ELF-1 (cell line): ENCODE measurements at regions not wholly inside any gene's neighbourhood (a gene's known extent, or its start where the extent isn't known, plus 50 kb on each side); places are given as distances from the start of the nearest gene placed in this dataset.

Experiments
- DNase-seq: peaks from one replicate; pipeline ENCODE4 v3.0.0-alpha.2; 2016; ENCODE audit warnings: low read depth, low spot score

GRCh38 chr3:187973977-187974870, 179.7 kb upstream of the LPP start:
- no peak for DNase-seq

GRCh38 chr3:187974871-187975271, 179.1 kb upstream of the LPP start:
- DNase-seq: no peak

GRCh38 chr3:187975561-187976364, 178.2 kb upstream of the LPP start:
- peak; percentile 86 for DNase-seq

GRCh38 chr3:187976365-187976900, 177.5 kb upstream of the LPP start:
- no peak for DNase-seq

- no peak for DNase-seq
Observed at GRCh38 chr3:187977659-187978058, 176.3 kb upstream of the LPP start.

GRCh38 chr3:187978433-187979011, 175.4 kb upstream of the LPP start:
- no peak for DNase-seq

GRCh38 chr3:187979564-187979963, 174.4 kb upstream of the LPP start:
- no peak for DNase-seq

GRCh38 chr3:187980861-187981260, 173.1 kb upstream of the LPP start:
- DNase-seq: no peak

- DNase-seq: no peak
Observed at GRCh38 chr3:187982142-187982541, 171.8 kb upstream of the LPP start.

- no peak for DNase-seq
Observed at GRCh38 chr3:187983484-187984124, 170.4 kb upstream of the LPP start.

- no peak for DNase-seq
Observed at GRCh38 chr3:187985647-187986046, 168.3 kb upstream of the LPP start.

- peak; percentile 53 for DNase-seq
Observed at GRCh38 chr3:187986514-187986934, 167.4 kb upstream of the LPP start.

- no peak for DNase-seq
Observed at GRCh38 chr3:187987187-187987586, 166.8 kb upstream of the LPP start.

- no peak for DNase-seq
Observed at GRCh38 chr3:187987924-187988323, 166.0 kb upstream of the LPP start.

- DNase-seq: peak; percentile 88
Observed at GRCh38 chr3:187989575-187990153, 164.3 kb upstream of the LPP start.

GRCh38 chr3:187992609-187993008, 161.3 kb upstream of the LPP start:
- no peak for DNase-seq

GRCh38 chr3:187994221-187995042, 159.5 kb upstream of the LPP start:
- DNase-seq: no peak

GRCh38 chr3:187995043-187995400, 158.9 kb upstream of the LPP start:
- DNase-seq: no peak

- DNase-seq: no peak
Observed at GRCh38 chr3:187995667-187996066, 158.3 kb upstream of the LPP start.

GRCh38 chr3:187996609-187997008, 157.3 kb upstream of the LPP start:
- DNase-seq: no peak
